ES-I3 (cell line): ENCODE measurements at regions not wholly inside any gene's neighbourhood (a gene's known extent, or its start where the extent isn't known, plus 50 kb on each side); places are given as distances from the start of the nearest gene placed in this dataset.

ENCODE experiments used
- H3K36me3 ChIP-seq: 2 replicates; pipeline ENCODE4 v1.6.1; 2013; ENCODE audit warnings: mild to moderate bottlenecking, low read length, control low read depth, moderate library complexity; ENCODE audit not compliant: insufficient read depth
- H3K4me1 ChIP-seq: 2 replicates; pipeline ENCODE4 v1.6.1; 2013; ENCODE audit warnings: mild to moderate bottlenecking, control low read depth, low read length; ENCODE audit not compliant: insufficient read depth
- H3K9ac ChIP-seq: 2 replicates; pipeline ENCODE4 v1.6.1; 2013; ENCODE audit warnings: low read depth, mild to moderate bottlenecking, low read length, moderate library complexity
- H3K9me3 ChIP-seq: 2 replicates; pipeline ENCODE4 v1.6.1; 2013; ENCODE audit warnings: mild to moderate bottlenecking, low read length, moderate library complexity; ENCODE audit not compliant: control insufficient read depth, insufficient read depth

GRCh38 chr6:153618371-153619322 lies 420.4 kb upstream of the OPRM1 start:
- no peaks in the 10 kb centered on the region for H3K9me3 ChIP-seq
- H3K4me1 ChIP-seq = peaks cover 5% of the 10 kb centered on the region; the same call in 1 of the 2 replicates
- no peaks in the 10 kb centered on the region for H3K36me3 ChIP-seq
- no peak overlapping the region for H3K9ac ChIP-seq

GRCh38 chr6:153616506-153616905 lies 422.5 kb upstream of the OPRM1 start:
- Histone ChIP-seq H3K9ac (no peak overlapping the region), H3K9me3 (no peaks in the 10 kb centered on the region), H3K4me1 (peaks cover 5% of the 10 kb centered on the region; the same call in 1 of the 2 replicates), H3K36me3 (no peaks in the 10 kb centered on the region)

- no peaks in the 10 kb centered on the region for H3K9me3 ChIP-seq
- H3K9ac ChIP-seq = no peak overlapping the region
- peaks cover 5% of the 10 kb centered on the region; the same call in 1 of the 2 replicates for H3K4me1 ChIP-seq
- H3K36me3 ChIP-seq = no peaks in the 10 kb centered on the region
These were observed 425.2 kb upstream of the OPRM1 start for GRCh38 chr6:153613719-153614455.

GRCh38 chr6:153602401-153602800 lies 436.6 kb upstream of the OPRM1 start:
- Histone ChIP-seq H3K36me3 (no peaks in the 10 kb centered on the region), H3K9ac (no peak overlapping the region), H3K9me3 (no peaks in the 10 kb centered on the region)

GRCh38 chr6:153599901-153600300 lies 439.1 kb upstream of the OPRM1 start:
- no peaks in the 10 kb centered on the region for H3K4me1 ChIP-seq

More at GRCh38 chr6:153602401-153602800, 436.6 kb upstream of the OPRM1 start:
- no peaks in the 10 kb centered on the region for H3K4me1 ChIP-seq

GRCh38 chr6:153595903-153596302 lies 443.1 kb upstream of the OPRM1 start:
- Histone ChIP-seq H3K9me3 (no peaks in the 10 kb centered on the region; the same call in none of the 2 replicates), H3K4me1 (no peaks in the 10 kb centered on the region), H3K9ac (no peak overlapping the region), H3K36me3 (no peaks in the 10 kb centered on the region)

More at GRCh38 chr6:153599901-153600300, 439.1 kb upstream of the OPRM1 start:
- Histone ChIP-seq H3K9ac (no peak overlapping the region), H3K9me3 (no peaks in the 10 kb centered on the region; the same call in 1 of the 2 replicates), H3K36me3 (no peaks in the 10 kb centered on the region)

GRCh38 chr6:153594871-153595270 lies 444.2 kb upstream of the OPRM1 start:
- Histone ChIP-seq H3K36me3 (no peaks in the 10 kb centered on the region), H3K9ac (no peak overlapping the region), H3K9me3 (no peaks in the 10 kb centered on the region; the same call in none of the 2 replicates), H3K4me1 (peaks cover 5% of the 10 kb centered on the region; the same call in 1 of the 2 replicates)

GRCh38 chr6:153591159-153591558 lies 447.9 kb upstream of the OPRM1 start:
- H3K9ac ChIP-seq = no peak overlapping the region
- H3K9me3 ChIP-seq = no peaks in the 10 kb centered on the region; the same call in none of the 2 replicates
- peaks cover 5% of the 10 kb centered on the region; the same call in 1 of the 2 replicates for H3K4me1 ChIP-seq

GRCh38 chr6:153590411-153590810 lies 448.6 kb upstream of the OPRM1 start:
- Histone ChIP-seq H3K4me1 (peaks cover 5% of the 10 kb centered on the region; the same call in 1 of the 2 replicates), H3K9ac (no peak overlapping the region), H3K36me3 (no peaks in the 10 kb centered on the region), H3K9me3 (no peaks in the 10 kb centered on the region; the same call in none of the 2 replicates)

More at GRCh38 chr6:153591159-153591558, 447.9 kb upstream of the OPRM1 start:
- H3K36me3 ChIP-seq = no peaks in the 10 kb centered on the region

- Histone ChIP-seq H3K9me3 (no peaks in the 10 kb centered on the region; the same call in 1 of the 2 replicates), H3K4me1 (peaks cover 5% of the 10 kb centered on the region; the same call in 1 of the 2 replicates), H3K9ac (no peak overlapping the region), H3K36me3 (no peaks in the 10 kb centered on the region)
These were observed 450.7 kb upstream of the OPRM1 start for GRCh38 chr6:153588330-153588729.

GRCh38 chr6:153583685-153584084 lies 452.6 kb upstream of the RGS17 start:
- H3K36me3 ChIP-seq = no peaks in the 10 kb centered on the region
- H3K9ac ChIP-seq = no peak overlapping the region
- H3K4me1 ChIP-seq = no peaks in the 10 kb centered on the region
- no peaks in the 10 kb centered on the region; the same call in 1 of the 2 replicates for H3K9me3 ChIP-seq

GRCh38 chr6:153580776-153581175 lies 449.7 kb upstream of the RGS17 start:
- Histone ChIP-seq H3K36me3 (no peaks in the 10 kb centered on the region), H3K4me1 (no peaks in the 10 kb centered on the region), H3K9ac (no peak overlapping the region), H3K9me3 (no peaks in the 10 kb centered on the region; the same call in 1 of the 2 replicates)

GRCh38 chr6:153575528-153575927 lies 444.4 kb upstream of the RGS17 start:
- no peaks in the 10 kb centered on the region for H3K9me3 ChIP-seq
- no peaks in the 10 kb centered on the region for H3K36me3 ChIP-seq
- H3K9ac ChIP-seq = no peak overlapping the region
- no peaks in the 10 kb centered on the region for H3K4me1 ChIP-seq

GRCh38 chr6:153574231-153574630 lies 443.1 kb upstream of the RGS17 start:
- no peaks in the 10 kb centered on the region for H3K36me3 ChIP-seq
- no peaks in the 10 kb centered on the region for H3K4me1 ChIP-seq
- no peak overlapping the region for H3K9ac ChIP-seq
- H3K9me3 ChIP-seq = no peaks in the 10 kb centered on the region
